ENCODE measurements at regions not wholly inside any gene's neighbourhood (a gene's known extent, or its start where the extent isn't known, plus 50 kb on each side); places are given as distances from the start of the nearest gene placed in this dataset.

GRCh38 chr3:181999314-181999713 is 287.6 kb downstream of the SOX2 start:
- Histone ChIP-seq H3K9ac (ENCODE audit: insufficient read depth in 1 of 2, low read length in 2 of 2) (no peak overlapping the region), H3K4me1 (ENCODE audit: control insufficient read depth in 5 of 5, insufficient read depth in 5 of 5, low read length in 5 of 5) (no peaks in the 10 kb centered on the region), H3K4me3 (no peak overlapping the region), H3K27ac (ENCODE audit: low read depth in 1 of 2, low read length in 1 of 2) (no peak overlapping the region), H3K9me3 (ENCODE audit: control insufficient read depth in 4 of 4, insufficient read depth in 3 of 4, low read length in 3 of 4) (no peaks in the 10 kb centered on the region), H3K27me3 (ENCODE audit: control insufficient read depth in 3 of 3, insufficient read depth in 3 of 3, low read length in 2 of 3) (no peaks in the 10 kb centered on the region), H3K36me3 (ENCODE audit: control insufficient read depth in 4 of 4, insufficient read depth in 4 of 4, low read length in 4 of 4) (no peaks in the 10 kb centered on the region)
- no peak for TF ChIP-seq CTCF (IDR thresholded peaks at IDR 0.05; ENCODE audit: control extremely low read depth, extremely low read depth)
- no peak for ATAC-seq (ENCODE audit: insufficient read depth, low FRiP score)
- no peak for DNase-seq
- WGBS, 2 donors: 75 to 86% methylated on average over 6 of the region's 6 CpGs

- Histone ChIP-seq H3K9me3 (ENCODE audit: control insufficient read depth in 4 of 4, insufficient read depth in 3 of 4, low read length in 3 of 4) (no peaks in the 10 kb centered on the region), H3K4me3 (no peak overlapping the region), H3K27me3 (ENCODE audit: control insufficient read depth in 3 of 3, insufficient read depth in 3 of 3, low read length in 2 of 3) (no peaks in the 10 kb centered on the region), H3K27ac (ENCODE audit: low read depth in 1 of 2, low read length in 1 of 2) (no peak overlapping the region), H3K36me3 (ENCODE audit: control insufficient read depth in 4 of 4, insufficient read depth in 4 of 4, low read length in 4 of 4) (no peaks in the 10 kb centered on the region), H3K4me1 (ENCODE audit: control insufficient read depth in 5 of 5, insufficient read depth in 5 of 5, low read length in 5 of 5) (no peaks in the 10 kb centered on the region), H3K9ac (ENCODE audit: insufficient read depth in 1 of 2, low read length in 2 of 2) (no peak overlapping the region)
- no peak for ATAC-seq (ENCODE audit: insufficient read depth, low FRiP score)
- DNase-seq: peak in 1 of 3 donors; percentile 20
- no peak for TF ChIP-seq CTCF (IDR thresholded peaks at IDR 0.05; ENCODE audit: control extremely low read depth, extremely low read depth)
- WGBS, 2 donors: 56 to 77% methylated on average over 5 of the region's 5 CpGs
Measured at GRCh38 chr3:182000447-182000846, 288.7 kb downstream of the SOX2 start.

- no peak for TF ChIP-seq CTCF (IDR thresholded peaks at IDR 0.05; ENCODE audit: control extremely low read depth, extremely low read depth)
- ATAC-seq (ENCODE audit: insufficient read depth, low FRiP score): no peak
- no peak overlapping the region for H3K27ac ChIP-seq (ENCODE audit: low read depth in 1 of 2, low read length in 1 of 2)
- H3K4me1 ChIP-seq (ENCODE audit: control insufficient read depth in 5 of 5, insufficient read depth in 5 of 5, low read length in 5 of 5): no peaks in the 10 kb centered on the region
- no peaks in the 10 kb centered on the region for H3K9me3 ChIP-seq (ENCODE audit: control insufficient read depth in 4 of 4, insufficient read depth in 3 of 4, low read length in 3 of 4)
- H3K9ac ChIP-seq (ENCODE audit: insufficient read depth in 1 of 2, low read length in 2 of 2): no peak overlapping the region
- no peaks in the 10 kb centered on the region for H3K36me3 ChIP-seq (ENCODE audit: control insufficient read depth in 4 of 4, insufficient read depth in 4 of 4, low read length in 4 of 4)
- 88 to 89% methylated on average over 3 of the region's 3 CpGs for WGBS, 2 donors
- H3K27me3 ChIP-seq (ENCODE audit: control insufficient read depth in 3 of 3, insufficient read depth in 3 of 3, low read length in 2 of 3): no peaks in the 10 kb centered on the region
- no peak overlapping the region for H3K4me3 ChIP-seq
- DNase-seq: no peak
Measured at GRCh38 chr3:182005219-182005618, 293.5 kb downstream of the SOX2 start.

DNA sequence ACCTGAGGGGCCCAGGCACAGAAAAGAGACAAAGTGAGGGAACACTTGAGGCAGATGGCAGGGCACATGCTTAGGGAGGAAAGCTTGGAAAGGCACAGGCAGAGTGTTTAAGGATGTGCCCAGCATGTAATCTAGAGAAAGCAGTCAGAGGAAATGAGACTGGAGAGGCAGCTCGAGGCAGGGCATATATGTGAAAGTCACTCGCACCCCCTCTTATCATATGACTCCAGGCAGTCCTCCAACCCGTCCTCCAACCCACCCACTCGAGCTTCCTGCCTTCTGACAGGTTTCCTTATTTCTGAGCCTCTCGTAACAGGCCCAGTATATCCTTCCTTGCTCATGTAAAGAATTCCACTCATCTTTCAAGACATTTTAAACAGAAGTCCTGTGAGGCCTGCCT is 294.0 kb downstream of the SOX2 start:
- TF ChIP-seq CTCF (IDR thresholded peaks at IDR 0.05; ENCODE audit: control extremely low read depth, extremely low read depth): no peak
- Histone ChIP-seq H3K4me3 (no peak overlapping the region), H3K9ac (ENCODE audit: insufficient read depth in 1 of 2, low read length in 2 of 2) (no peak overlapping the region), H3K27me3 (ENCODE audit: control insufficient read depth in 3 of 3, insufficient read depth in 3 of 3, low read length in 2 of 3) (no peaks in the 10 kb centered on the region), H3K4me1 (ENCODE audit: control insufficient read depth in 5 of 5, insufficient read depth in 5 of 5, low read length in 5 of 5) (no peaks in the 10 kb centered on the region), H3K27ac (ENCODE audit: low read depth in 1 of 2, low read length in 1 of 2) (no peak overlapping the region), H3K36me3 (ENCODE audit: control insufficient read depth in 4 of 4, insufficient read depth in 4 of 4, low read length in 4 of 4) (no peaks in the 10 kb centered on the region), H3K9me3 (ENCODE audit: control insufficient read depth in 4 of 4, insufficient read depth in 3 of 4, low read length in 3 of 4) (no peaks in the 10 kb centered on the region)
- no peak for ATAC-seq (ENCODE audit: insufficient read depth, low FRiP score)
- peak in 2 of 3 donors; percentile 2 to 39 for DNase-seq
- WGBS, 2 donors: 5 to 15% methylated on average over 5 of the region's 5 CpGs
